Neural cell (in vitro differentiated cells): ENCODE measurements at regions not wholly inside any gene's neighbourhood (a gene's known extent, or its start where the extent isn't known, plus 50 kb on each side); places are given as distances from the start of the nearest gene placed in this dataset.

Experiments
- H2AFZ ChIP-seq: fragments of 200-600, 300-800 bp; sonication (generic), shearing (Covaris generic); 2 replicates; pipeline ENCODE4 v1.6.0; 2014; ENCODE audit warnings: low read depth, mild to moderate bottlenecking, antibody characterized with exemption, low read length, moderate library complexity
- H3F3A ChIP-seq: fragments of 200-600 bp; shearing (Covaris generic); 2 replicates; pipeline ENCODE4 v1.6.1; 2016; ENCODE audit warnings: mild to moderate bottlenecking, moderate library complexity, mixed read lengths, antibody characterized with exemption, low read length; ENCODE audit not compliant: insufficient read depth, poor library complexity, severe bottlenecking
- H3K27ac ChIP-seq: fragments of 200-600, 300-800 bp; sonication (generic), shearing (Covaris generic); 2 replicates; pipeline ENCODE4 v1.5.1; 2014; ENCODE audit warnings: mild to moderate bottlenecking, low read length, moderate library complexity
- H3K27me3 ChIP-seq: fragments of 300-800, 200-600 bp; sonication (generic), shearing (Covaris generic); 2 replicates; pipeline ENCODE4 v1.6.0; 2014; ENCODE audit warnings: mild to moderate bottlenecking, low read depth, low read length, moderate library complexity; ENCODE audit not compliant: insufficient read depth
- H3K36me3 ChIP-seq: fragments of 300-800, 200-600 bp; sonication (generic), shearing (Covaris generic); 2 replicates; pipeline ENCODE4 v1.5.1; 2014; ENCODE audit warnings: mild to moderate bottlenecking, antibody characterized with exemption, low read length, moderate library complexity; ENCODE audit not compliant: insufficient read depth
- H3K4me2 ChIP-seq: fragments of 300-800, 200-600 bp; sonication (generic), shearing (Covaris generic); 2 replicates; pipeline ENCODE4 v1.6.0; 2014; ENCODE audit warnings: mild to moderate bottlenecking, low read length
- H3K4me3 ChIP-seq: fragments of 300-800, 200-600 bp; sonication (generic), shearing (Covaris generic); 2 replicates; pipeline ENCODE4 v1.5.1; 2014; ENCODE audit warnings: mild to moderate bottlenecking, low read length, moderate library complexity
- H3K79me2 ChIP-seq: fragments of 200-600 bp; shearing (Covaris generic); replicated peaks from 2 replicates; pipeline ENCODE4 v1.6.0; 2014; ENCODE audit warnings: mild to moderate bottlenecking, low read length, moderate library complexity; ENCODE audit not compliant: insufficient read depth
- H3K9ac ChIP-seq: fragments of 300-800, 200-600 bp; sonication (generic), shearing (Covaris generic); 2 replicates; pipeline ENCODE4 v1.6.1; 2016; ENCODE audit warnings: mild to moderate bottlenecking, low read length, mixed read lengths
- H3K9me2 ChIP-seq: fragments of 200-600 bp; shearing (Covaris generic); 2 replicates; pipeline ENCODE4 v1.6.1; 2016; ENCODE audit warnings: mild to moderate bottlenecking, low read length, mixed read lengths; ENCODE audit not compliant: insufficient read depth
- H3K9me3 ChIP-seq: fragments of 200-600, 300-800 bp; sonication (generic), shearing (Covaris generic); 2 replicates; pipeline ENCODE4 v1.6.1; 2016; ENCODE audit warnings: mild to moderate bottlenecking, mixed run types, low read length, moderate library complexity, mixed read lengths
- H4K20me1 ChIP-seq: fragments of 200-600 bp; shearing (Covaris generic); 2 replicates; pipeline ENCODE4 v1.6.1; 2016; ENCODE audit warnings: mild to moderate bottlenecking, mixed run types; ENCODE audit not compliant: insufficient read depth
- EP300 ChIP-seq: fragments of 450-650 bp; conservative IDR thresholded peaks from 2 replicates; pipeline ENCODE4 v1.6.1; 2014; ENCODE audit warnings: antibody characterized with exemption, mild to moderate bottlenecking, moderate library complexity; ENCODE audit not compliant: poor library complexity, severe bottlenecking
- EZH2 ChIP-seq: fragments of 200-600, 300-800 bp; shearing (Covaris generic), sonication (generic); IDR thresholded peaks from 2 replicates; pipeline ENCODE4 v1.6.1; 2014; ENCODE audit warnings: antibody characterized with exemption, low read length, borderline replicate concordance, mild to moderate bottlenecking; ENCODE audit not compliant: insufficient read depth, poor library complexity, severe bottlenecking
- MXI1 ChIP-seq: fragments of 450-650 bp; conservative IDR thresholded peaks from 2 replicates; pipeline ENCODE4 v1.6.1; 2014; ENCODE audit warnings: antibody characterized with exemption, mild to moderate bottlenecking; ENCODE audit not compliant: poor library complexity, severe bottlenecking
- POLR2AphosphoS5 ChIP-seq: IDR thresholded peaks from 2 replicates; pipeline ENCODE4 v1.6.1; 2012
- RAD21 ChIP-seq: fragments of 450-650 bp; conservative IDR thresholded peaks from 2 replicates; pipeline ENCODE4 v1.6.1; 2014; ENCODE audit warnings: antibody characterized with exemption, mild to moderate bottlenecking, moderate library complexity
- SMC3 ChIP-seq: fragments of 450-650 bp; conservative IDR thresholded peaks from 2 replicates; pipeline ENCODE4 v1.6.1; 2014; ENCODE audit warnings: antibody characterized with exemption, mild to moderate bottlenecking, moderate library complexity; ENCODE audit not compliant: poor library complexity
- TAF1 ChIP-seq: IDR thresholded peaks from 2 replicates; pipeline ENCODE4 v1.6.1; 2012; ENCODE audit warnings: low read depth
- TF ChIP-seq, protein P1 (sequence below): IDR thresholded peaks from 2 replicates; pipeline ENCODE4 v1.6.1; 2012; ENCODE audit warnings: borderline replicate concordance
- TF ChIP-seq, protein P2 (sequence below): fragments of 450-650 bp; IDR thresholded peaks from 2 replicates; pipeline ENCODE4 v1.5.1; 2014; ENCODE audit warnings: antibody characterized with exemption, mild to moderate bottlenecking, moderate library complexity; ENCODE audit not compliant: poor library complexity, severe bottlenecking

DNA sequence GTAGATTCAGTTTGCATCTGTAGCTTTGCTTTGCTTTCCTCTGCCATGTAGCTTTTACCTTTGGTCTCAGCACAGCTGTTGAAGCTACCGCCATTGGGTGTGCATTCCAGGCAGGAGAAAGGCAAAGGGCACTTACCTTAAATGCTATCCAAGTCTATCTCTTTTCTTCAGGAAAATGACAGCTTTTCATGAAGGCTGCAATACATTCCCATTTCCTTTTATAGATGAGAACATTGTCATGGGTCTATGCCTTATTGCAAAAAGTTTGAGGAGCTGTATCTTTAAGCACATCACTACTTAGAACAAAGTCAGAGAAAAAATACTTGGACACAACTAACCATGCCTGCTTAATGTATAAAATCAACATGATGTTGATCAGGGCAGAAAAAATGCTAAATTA is 266.8 kb downstream of the DOK5 start:
- Histone ChIP-seq H3K9me3 (no peaks in the 10 kb centered on the region), H3K36me3 (no peaks in the 10 kb centered on the region), H3K27me3 (no peaks in the 10 kb centered on the region), H3K4me2 (no peak overlapping the region), H2AFZ (no peak overlapping the region), H3K79me2 (no peaks in the 10 kb centered on the region), H3F3A (no peaks in the 10 kb centered on the region), H3K4me3 (no peak overlapping the region), H3K9me2 (no peaks in the 10 kb centered on the region), H3K27ac (no peak overlapping the region), H4K20me1 (no peaks in the 10 kb centered on the region), H3K9ac (no peak overlapping the region)
- TF ChIP-seq TAF1, result no peak
- TF ChIP-seq RAD21, result no peak
- no peak for TF ChIP-seq EP300
- TF ChIP-seq MXI1, result no peak
- TF ChIP-seq SMC3, result no peak
- TF ChIP-seq, protein P1, sequence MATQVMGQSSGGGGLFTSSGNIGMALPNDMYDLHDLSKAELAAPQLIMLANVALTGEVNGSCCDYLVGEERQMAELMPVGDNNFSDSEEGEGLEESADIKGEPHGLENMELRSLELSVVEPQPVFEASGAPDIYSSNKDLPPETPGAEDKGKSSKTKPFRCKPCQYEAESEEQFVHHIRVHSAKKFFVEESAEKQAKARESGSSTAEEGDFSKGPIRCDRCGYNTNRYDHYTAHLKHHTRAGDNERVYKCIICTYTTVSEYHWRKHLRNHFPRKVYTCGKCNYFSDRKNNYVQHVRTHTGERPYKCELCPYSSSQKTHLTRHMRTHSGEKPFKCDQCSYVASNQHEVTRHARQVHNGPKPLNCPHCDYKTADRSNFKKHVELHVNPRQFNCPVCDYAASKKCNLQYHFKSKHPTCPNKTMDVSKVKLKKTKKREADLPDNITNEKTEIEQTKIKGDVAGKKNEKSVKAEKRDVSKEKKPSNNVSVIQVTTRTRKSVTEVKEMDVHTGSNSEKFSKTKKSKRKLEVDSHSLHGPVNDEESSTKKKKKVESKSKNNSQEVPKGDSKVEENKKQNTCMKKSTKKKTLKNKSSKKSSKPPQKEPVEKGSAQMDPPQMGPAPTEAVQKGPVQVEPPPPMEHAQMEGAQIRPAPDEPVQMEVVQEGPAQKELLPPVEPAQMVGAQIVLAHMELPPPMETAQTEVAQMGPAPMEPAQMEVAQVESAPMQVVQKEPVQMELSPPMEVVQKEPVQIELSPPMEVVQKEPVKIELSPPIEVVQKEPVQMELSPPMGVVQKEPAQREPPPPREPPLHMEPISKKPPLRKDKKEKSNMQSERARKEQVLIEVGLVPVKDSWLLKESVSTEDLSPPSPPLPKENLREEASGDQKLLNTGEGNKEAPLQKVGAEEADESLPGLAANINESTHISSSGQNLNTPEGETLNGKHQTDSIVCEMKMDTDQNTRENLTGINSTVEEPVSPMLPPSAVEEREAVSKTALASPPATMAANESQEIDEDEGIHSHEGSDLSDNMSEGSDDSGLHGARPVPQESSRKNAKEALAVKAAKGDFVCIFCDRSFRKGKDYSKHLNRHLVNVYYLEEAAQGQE, result no peak
- no peak for TF ChIP-seq EZH2
- TF ChIP-seq POLR2AphosphoS5, result no peak
- TF ChIP-seq, protein P2, sequence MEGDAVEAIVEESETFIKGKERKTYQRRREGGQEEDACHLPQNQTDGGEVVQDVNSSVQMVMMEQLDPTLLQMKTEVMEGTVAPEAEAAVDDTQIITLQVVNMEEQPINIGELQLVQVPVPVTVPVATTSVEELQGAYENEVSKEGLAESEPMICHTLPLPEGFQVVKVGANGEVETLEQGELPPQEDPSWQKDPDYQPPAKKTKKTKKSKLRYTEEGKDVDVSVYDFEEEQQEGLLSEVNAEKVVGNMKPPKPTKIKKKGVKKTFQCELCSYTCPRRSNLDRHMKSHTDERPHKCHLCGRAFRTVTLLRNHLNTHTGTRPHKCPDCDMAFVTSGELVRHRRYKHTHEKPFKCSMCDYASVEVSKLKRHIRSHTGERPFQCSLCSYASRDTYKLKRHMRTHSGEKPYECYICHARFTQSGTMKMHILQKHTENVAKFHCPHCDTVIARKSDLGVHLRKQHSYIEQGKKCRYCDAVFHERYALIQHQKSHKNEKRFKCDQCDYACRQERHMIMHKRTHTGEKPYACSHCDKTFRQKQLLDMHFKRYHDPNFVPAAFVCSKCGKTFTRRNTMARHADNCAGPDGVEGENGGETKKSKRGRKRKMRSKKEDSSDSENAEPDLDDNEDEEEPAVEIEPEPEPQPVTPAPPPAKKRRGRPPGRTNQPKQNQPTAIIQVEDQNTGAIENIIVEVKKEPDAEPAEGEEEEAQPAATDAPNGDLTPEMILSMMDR, result no peak

DNA sequence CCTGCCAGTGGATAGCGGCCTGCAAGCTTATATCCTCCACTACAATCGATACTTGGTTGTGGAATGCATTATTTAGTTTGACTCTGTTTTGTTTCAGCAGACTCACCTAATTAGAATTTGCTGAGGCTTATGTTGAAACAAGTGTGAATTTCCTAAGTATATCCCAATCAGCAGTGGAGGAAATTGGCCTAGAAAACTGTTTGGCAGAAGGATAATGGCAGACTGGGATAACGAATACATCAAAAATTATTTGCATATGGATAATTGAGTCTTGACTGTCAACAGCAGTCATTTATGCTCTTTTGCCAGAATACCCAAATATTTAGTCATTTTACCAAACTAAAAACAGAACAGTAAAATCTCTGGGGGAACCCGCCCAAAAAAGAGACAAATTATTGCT is 261.0 kb downstream of the DOK5 start:
- Histone ChIP-seq H3K9me3 (no peaks in the 10 kb centered on the region), H3K9ac (no peak overlapping the region), H2AFZ (no peak overlapping the region), H3K79me2 (no peaks in the 10 kb centered on the region), H3F3A (no peaks in the 10 kb centered on the region), H3K9me2 (no peaks in the 10 kb centered on the region), H3K36me3 (no peaks in the 10 kb centered on the region), H3K4me2 (no peak overlapping the region), H3K27me3 (no peaks in the 10 kb centered on the region), H3K4me3 (no peak overlapping the region), H3K27ac (no peak overlapping the region), H4K20me1 (no peaks in the 10 kb centered on the region)
- TF ChIP-seq EZH2, result no peak
- TF ChIP-seq, protein P2, result no peak
- TF ChIP-seq TAF1, result no peak
- no peak for TF ChIP-seq SMC3
- no peak for TF ChIP-seq EP300
- TF ChIP-seq MXI1, result no peak
- TF ChIP-seq POLR2AphosphoS5, result no peak
- no peak for TF ChIP-seq RAD21
- TF ChIP-seq, protein P1, result no peak
